AG04449 (cell line): ENCODE measurements at regions not wholly inside any gene's neighbourhood (a gene's known extent, or its start where the extent isn't known, plus 50 kb on each side); places are given as distances from the start of the nearest gene placed in this dataset.

ENCODE experiments used
- CTCF ChIA-PET: fragments of 350-600 bp; formaldehyde crosslinking; extraction: SDS; loops from one replicate; lab custom pipeline; 2021; ENCODE audit warnings: antibody characterized with exemption; lab: Yijun Ruan, JAX
- POLR2A ChIA-PET: fragments of 400-600, 350-600 bp; formaldehyde crosslinking; extraction: SDS; loops from one replicate; lab custom pipeline; 2020; ENCODE audit warnings: antibody characterized with exemption, inconsistent platforms; lab: Yijun Ruan, JAX
- DNase-seq: peaks from one replicate; pipeline ENCODE4 v3.0.0-alpha.2; 2010; ENCODE audit warnings: low read depth, low spot score
- H3K4me3 ChIP-seq: 2 replicates; pipeline ENCODE4 v1.5.1; 2011; ENCODE audit warnings: low read depth, mild to moderate bottlenecking, control low read depth, low read length
- TF ChIP-seq, protein P1 (sequence below): IDR thresholded peaks from one replicate; pipeline ENCODE4 v1.5.1; 2011; ENCODE audit warnings: mild to moderate bottlenecking, moderate library complexity, low read length, control low read depth, inconsistent platforms; ENCODE audit not compliant: insufficient read depth; ENCODE audit errors: missing control alignments

DNA sequence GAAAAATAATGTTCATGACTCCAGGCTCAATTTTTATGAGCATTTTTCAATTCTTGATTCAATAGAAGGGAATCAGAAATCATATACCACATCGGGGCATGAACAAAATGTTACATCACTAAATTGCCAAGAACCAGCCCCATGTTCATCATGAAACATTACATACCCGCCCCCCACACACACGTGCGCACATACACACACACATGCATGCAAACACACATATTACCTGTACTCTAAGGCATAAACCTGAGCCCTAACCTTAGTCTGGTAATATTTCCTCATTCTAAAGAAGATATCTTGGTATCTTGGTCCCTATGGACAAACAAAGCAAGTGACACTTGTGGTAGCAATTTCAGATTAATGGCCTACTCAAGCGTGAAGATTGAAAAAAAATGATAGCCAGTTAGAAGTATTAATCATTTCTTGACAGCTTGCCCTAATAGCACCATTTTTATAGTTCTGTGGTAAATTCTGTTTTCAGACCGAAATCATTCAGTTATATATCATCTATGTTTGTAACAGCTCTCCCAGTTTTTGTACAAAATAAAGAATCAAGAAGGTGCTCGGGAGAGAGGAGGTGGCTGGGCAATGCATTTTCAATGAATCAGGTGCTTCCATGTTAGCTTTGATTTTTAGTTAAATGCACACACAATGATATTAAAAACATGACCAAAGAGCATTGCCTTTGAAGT is 95.4 kb upstream of the DOK5 start:
- ChIA-PET POLR2A (no interaction called here), CTCF (no interaction called here)
- H3K4me3 ChIP-seq: no peak overlapping the region
- TF ChIP-seq, protein P1, sequence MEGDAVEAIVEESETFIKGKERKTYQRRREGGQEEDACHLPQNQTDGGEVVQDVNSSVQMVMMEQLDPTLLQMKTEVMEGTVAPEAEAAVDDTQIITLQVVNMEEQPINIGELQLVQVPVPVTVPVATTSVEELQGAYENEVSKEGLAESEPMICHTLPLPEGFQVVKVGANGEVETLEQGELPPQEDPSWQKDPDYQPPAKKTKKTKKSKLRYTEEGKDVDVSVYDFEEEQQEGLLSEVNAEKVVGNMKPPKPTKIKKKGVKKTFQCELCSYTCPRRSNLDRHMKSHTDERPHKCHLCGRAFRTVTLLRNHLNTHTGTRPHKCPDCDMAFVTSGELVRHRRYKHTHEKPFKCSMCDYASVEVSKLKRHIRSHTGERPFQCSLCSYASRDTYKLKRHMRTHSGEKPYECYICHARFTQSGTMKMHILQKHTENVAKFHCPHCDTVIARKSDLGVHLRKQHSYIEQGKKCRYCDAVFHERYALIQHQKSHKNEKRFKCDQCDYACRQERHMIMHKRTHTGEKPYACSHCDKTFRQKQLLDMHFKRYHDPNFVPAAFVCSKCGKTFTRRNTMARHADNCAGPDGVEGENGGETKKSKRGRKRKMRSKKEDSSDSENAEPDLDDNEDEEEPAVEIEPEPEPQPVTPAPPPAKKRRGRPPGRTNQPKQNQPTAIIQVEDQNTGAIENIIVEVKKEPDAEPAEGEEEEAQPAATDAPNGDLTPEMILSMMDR: no peak
- no peak for DNase-seq

DNA sequence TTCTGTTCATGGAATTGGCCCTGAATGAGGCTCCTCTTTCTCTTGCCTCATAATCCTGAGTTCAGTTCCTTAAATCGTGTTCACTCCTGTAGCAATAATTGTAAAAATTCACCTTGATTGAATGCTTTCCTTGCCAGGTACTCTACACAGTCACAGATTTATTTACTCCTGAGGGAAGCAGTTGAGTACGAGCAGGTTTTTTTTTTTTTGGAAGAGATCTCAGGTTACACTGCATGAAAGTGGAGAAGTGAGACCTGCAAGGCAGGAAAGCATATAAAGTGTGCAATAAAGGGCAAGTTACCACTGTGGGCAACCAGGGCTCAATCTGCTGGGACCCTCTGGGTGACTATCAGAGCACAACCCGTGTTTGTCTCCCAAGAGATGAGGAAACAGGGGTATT is 93.0 kb upstream of the DOK5 start:
- no peak for DNase-seq
- ChIA-PET POLR2A (no interaction called here), CTCF (no interaction called here)
- H3K4me3 ChIP-seq: no peak overlapping the region
- TF ChIP-seq, protein P1: no peak

DNA sequence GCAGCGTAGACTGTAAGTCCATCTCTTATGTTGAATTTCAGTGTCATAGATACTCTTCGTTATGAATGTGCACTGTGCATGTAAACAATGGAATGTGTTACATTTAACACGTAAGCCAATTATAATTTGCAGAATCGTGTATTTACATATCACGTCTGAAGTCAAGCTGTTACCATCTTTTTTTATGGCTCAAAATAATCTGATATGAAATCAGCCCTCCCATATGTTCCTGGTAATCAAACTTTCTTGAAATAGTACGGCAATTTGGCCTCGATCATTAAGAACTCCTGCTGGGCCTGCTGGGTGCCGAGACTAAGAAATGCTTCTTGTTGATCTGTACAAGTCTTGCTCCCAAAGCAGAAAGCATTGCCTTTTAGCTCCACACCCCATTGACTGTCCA is 89.6 kb upstream of the DOK5 start:
- TF ChIP-seq, protein P1: no peak
- CTCF ChIA-PET: no interaction called here
- POLR2A ChIA-PET: no interaction called here
- H3K4me3 ChIP-seq: no peak overlapping the region
- no peak for DNase-seq

DNA sequence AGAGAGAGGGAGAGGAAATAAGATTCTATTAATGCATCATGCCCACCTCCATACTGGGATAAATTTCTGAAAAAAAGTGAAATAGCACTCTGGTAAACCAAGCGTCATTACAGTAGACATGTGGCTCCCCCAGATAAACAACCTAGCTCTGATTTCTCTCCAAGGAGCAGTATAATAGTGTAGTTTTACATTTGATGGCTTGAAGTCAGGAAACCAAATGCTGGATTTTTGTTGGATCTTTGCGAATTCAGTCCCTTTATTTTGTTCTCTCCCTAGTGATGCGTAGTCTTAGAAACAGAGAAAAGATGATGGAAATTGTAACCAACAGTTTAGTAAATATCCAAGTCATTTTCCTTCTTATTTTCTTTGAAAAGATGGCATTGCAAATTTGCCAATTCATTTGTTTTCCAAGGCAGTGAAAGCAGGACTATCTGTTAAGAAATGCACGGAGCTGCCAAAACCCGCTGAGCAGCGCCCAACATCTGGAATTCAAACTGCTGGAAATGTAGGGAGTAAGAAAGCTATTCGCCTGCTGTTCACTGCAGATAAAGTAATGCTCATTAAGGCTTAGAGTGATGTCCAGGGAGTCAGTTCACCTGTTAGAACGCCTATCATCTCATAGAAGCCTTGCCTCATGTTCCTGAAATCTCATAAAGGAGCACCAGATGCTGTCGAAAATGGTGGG is 85.7 kb upstream of the DOK5 start:
- ChIA-PET CTCF (no interaction called here), POLR2A (no interaction called here)
- DNase-seq: no peak
- H3K4me3 ChIP-seq: no peak overlapping the region
- TF ChIP-seq, protein P1: no peak

DNA sequence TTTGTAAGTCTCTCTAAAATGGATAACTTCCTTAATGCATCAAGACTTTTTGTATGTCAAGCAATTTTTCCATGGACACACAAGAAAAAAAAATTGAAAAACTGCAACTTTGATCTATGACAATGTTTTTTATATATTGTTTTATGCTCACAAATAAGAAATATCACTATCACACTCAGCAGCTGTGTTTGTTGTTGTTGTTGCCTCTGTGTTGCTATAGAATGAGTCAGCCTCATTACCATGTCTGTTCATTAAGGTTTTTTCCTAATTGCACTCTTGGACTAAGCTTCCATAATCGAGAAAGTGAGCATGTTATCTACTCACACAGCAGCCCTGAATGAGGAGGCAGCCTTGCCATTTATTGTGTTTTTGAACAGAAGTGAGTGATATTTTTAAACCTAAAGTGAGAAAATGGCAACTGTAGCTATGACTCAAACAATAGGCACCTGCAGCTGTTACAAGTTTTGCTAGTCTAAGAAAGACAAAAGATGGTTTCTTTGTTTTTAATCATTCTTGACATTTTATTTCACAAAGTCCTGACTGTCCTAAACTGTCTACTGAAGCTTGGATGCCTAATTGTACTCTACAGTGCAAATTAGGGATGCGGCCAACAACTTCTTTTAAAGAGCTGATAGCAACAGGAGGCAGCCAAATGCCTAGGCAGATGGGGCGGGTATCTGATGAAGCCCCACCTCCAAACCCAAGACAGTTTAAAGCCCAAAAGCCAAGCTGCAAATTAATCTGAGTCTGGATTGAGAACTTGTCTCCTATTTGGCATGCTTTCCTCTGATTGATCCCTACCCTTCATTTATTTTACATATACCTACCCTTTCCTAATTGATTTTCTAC is 77.9 kb upstream of the DOK5 start:
- CTCF ChIA-PET: no interaction called here
- POLR2A ChIA-PET: no interaction called here

DNA sequence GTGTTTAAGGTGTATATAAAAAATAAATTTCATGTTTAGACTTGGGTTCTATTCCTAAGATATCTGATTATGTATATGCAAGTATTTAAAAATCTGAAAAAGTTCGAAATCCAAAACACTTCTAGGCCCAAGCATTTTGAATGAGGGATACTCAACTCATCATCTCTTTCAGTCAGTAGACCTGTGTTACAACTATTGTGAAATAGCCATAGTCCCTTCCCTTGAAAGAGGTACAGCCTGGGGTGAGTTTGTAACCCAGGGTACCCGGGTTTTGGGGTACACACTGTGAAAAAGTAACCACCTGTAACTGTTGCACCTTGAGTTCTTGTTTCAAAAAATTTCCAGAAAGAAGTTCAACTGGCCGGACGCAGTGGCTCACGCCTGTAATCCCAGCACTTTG is 76.6 kb upstream of the DOK5 start:
- DNase-seq: no peak
- ChIA-PET POLR2A (no interaction called here), CTCF (no interaction called here)
- TF ChIP-seq, protein P1: no peak
- H3K4me3 ChIP-seq: no peak overlapping the region

More for the DNA sequence above, 77.9 kb upstream of the DOK5 start:
- TF ChIP-seq, protein P1: no peak
- no peak for DNase-seq
- H3K4me3 ChIP-seq: no peak overlapping the region
